ENCODE measurements at regions not wholly inside any gene's neighbourhood (a gene's known extent, or its start where the extent isn't known, plus 50 kb on each side); places are given as distances from the start of the nearest gene placed in this dataset.

DNA sequence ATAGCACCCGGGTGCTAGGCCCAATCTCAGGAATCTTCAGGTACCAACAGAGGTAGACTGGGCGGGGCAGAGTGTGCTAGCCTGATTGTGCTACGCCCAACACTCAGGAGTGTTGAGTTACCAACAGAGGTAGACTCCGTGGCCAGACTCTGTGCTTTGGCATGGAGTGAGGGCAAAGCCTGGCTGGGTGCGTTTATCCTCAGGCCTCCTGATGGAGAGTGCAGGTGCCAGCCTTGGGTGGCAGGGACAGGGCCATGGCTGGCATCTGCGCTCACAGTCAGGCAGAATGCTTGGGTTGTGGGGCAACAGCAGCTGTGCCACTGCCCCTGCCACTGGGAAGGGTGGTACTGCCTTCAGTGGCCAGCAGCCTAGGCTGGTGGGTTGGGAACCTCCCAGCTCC, 111.6 kb downstream of the NEUROD6 start:
- no peak overlapping the region for H3K4me3 ChIP-seq (ENCODE audit: low read length)
- TF ChIP-seq EZH2phosphoT487 (IDR thresholded peaks at IDR 0.05; ENCODE audit: borderline replicate concordance, low read length): no peak
- TF ChIP-seq, protein P1, sequence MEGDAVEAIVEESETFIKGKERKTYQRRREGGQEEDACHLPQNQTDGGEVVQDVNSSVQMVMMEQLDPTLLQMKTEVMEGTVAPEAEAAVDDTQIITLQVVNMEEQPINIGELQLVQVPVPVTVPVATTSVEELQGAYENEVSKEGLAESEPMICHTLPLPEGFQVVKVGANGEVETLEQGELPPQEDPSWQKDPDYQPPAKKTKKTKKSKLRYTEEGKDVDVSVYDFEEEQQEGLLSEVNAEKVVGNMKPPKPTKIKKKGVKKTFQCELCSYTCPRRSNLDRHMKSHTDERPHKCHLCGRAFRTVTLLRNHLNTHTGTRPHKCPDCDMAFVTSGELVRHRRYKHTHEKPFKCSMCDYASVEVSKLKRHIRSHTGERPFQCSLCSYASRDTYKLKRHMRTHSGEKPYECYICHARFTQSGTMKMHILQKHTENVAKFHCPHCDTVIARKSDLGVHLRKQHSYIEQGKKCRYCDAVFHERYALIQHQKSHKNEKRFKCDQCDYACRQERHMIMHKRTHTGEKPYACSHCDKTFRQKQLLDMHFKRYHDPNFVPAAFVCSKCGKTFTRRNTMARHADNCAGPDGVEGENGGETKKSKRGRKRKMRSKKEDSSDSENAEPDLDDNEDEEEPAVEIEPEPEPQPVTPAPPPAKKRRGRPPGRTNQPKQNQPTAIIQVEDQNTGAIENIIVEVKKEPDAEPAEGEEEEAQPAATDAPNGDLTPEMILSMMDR (IDR thresholded peaks at IDR 0.05; ENCODE audit: low read depth, low read length, poor library complexity, severe bottlenecking): no peak
- no peaks in the 10 kb centered on the region for H3K4me1 ChIP-seq (ENCODE audit: control insufficient read depth, low read length)
- H3K4me2 ChIP-seq (ENCODE audit: low read length): no peak overlapping the region
- H3K27me3 ChIP-seq (ENCODE audit: control insufficient read depth, low read length): no peaks in the 10 kb centered on the region
- no peaks in the 10 kb centered on the region for H3K36me3 ChIP-seq (ENCODE audit: control insufficient read depth, low read length)
- no peaks in the 10 kb centered on the region for H4K20me1 ChIP-seq (ENCODE audit: control insufficient read depth, insufficient read depth, low read depth, low read length)
- peaks cover 6% of the 10 kb centered on the region; the same call in 1 of the 2 replicates for H3K9me3 ChIP-seq (ENCODE audit: control insufficient read depth, insufficient read depth, low read length)
- no peak overlapping the region for H3K27ac ChIP-seq (ENCODE audit: low read depth, low read length)
- H3K9me2 ChIP-seq (replicated peaks; ENCODE audit: control insufficient read depth, low read length): no peaks in the 10 kb centered on the region
- no peaks in the 10 kb centered on the region for H3F3A ChIP-seq (ENCODE audit: control insufficient read depth, insufficient read depth)
- H3K79me2 ChIP-seq (ENCODE audit: control insufficient read depth, low read length): no peaks in the 10 kb centered on the region

DNA sequence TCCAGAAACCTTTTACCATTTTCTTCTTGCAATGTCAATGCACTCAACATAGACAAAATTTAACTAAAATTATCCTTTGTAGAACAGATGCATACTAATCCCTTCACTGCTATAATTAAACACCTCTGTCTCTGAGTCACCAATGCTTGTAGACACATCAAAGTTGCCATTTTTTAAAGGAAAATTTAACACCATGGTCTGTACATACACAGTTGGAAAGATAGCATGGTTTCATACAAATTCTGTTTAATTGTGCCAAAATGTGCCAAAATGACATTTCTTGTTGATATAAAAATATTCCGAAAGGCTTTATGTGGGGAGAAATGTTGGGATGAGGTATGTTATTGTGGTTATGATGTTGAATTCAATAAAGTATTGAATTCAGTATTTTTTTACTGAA, 125.8 kb downstream of the NEUROD6 start:
- no peaks in the 10 kb centered on the region for H3K36me3 ChIP-seq (ENCODE audit: control insufficient read depth, low read length)
- no peak overlapping the region for H3K4me3 ChIP-seq (ENCODE audit: low read length)
- TF ChIP-seq, protein P1 (IDR thresholded peaks at IDR 0.05; ENCODE audit: low read depth, low read length, poor library complexity, severe bottlenecking): no peak
- no peak for TF ChIP-seq EZH2phosphoT487 (IDR thresholded peaks at IDR 0.05; ENCODE audit: borderline replicate concordance, low read length)
- H3K9me2 ChIP-seq (replicated peaks; ENCODE audit: control insufficient read depth, low read length): no peaks in the 10 kb centered on the region
- no peak overlapping the region for H3K27ac ChIP-seq (ENCODE audit: low read depth, low read length)
- no peak overlapping the region for H3K4me2 ChIP-seq (ENCODE audit: low read length)
- no peaks in the 10 kb centered on the region for H3K79me2 ChIP-seq (ENCODE audit: control insufficient read depth, low read length)
- no peaks in the 10 kb centered on the region for H3K4me1 ChIP-seq (ENCODE audit: control insufficient read depth, low read length)
- no peaks in the 10 kb centered on the region for H3K9me3 ChIP-seq (ENCODE audit: control insufficient read depth, insufficient read depth, low read length)
- H4K20me1 ChIP-seq (ENCODE audit: control insufficient read depth, insufficient read depth, low read depth, low read length): no peaks in the 10 kb centered on the region
- no peaks in the 10 kb centered on the region for H3F3A ChIP-seq (ENCODE audit: control insufficient read depth, insufficient read depth)
- no peaks in the 10 kb centered on the region for H3K27me3 ChIP-seq (ENCODE audit: control insufficient read depth, low read length)

DNA sequence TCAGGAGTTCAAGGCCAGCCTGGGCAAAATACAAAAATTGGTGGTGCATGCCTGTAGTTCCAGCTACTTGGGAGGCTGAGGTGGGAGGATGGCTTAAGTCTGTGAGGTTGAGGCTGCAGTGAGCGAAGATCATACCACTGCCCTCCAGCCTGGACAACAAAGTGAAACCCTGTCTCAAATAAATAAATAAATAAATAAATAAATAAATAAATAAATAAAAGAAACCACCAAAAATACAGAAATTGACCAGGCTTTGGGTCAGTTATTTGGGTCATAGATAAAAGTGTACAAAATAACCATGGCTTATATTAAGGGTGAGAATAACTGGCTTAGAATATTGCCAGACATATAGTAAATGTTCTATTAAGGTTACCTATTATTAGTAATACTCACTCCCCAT, 129.2 kb downstream of the NEUROD6 start:
- Histone ChIP-seq H3K9me2 (replicated peaks; ENCODE audit: control insufficient read depth, low read length) (no peaks in the 10 kb centered on the region), H3K4me1 (ENCODE audit: control insufficient read depth, low read length) (no peaks in the 10 kb centered on the region), H3K36me3 (ENCODE audit: control insufficient read depth, low read length) (no peaks in the 10 kb centered on the region)

More for the DNA sequence above, 129.2 kb downstream of the NEUROD6 start:
- Histone ChIP-seq H3K27ac (ENCODE audit: low read depth, low read length) (no peak overlapping the region), H3K4me2 (ENCODE audit: low read length) (no peak overlapping the region), H3F3A (ENCODE audit: control insufficient read depth, insufficient read depth) (no peaks in the 10 kb centered on the region), H3K79me2 (ENCODE audit: control insufficient read depth, low read length) (no peaks in the 10 kb centered on the region), H3K4me3 (ENCODE audit: low read length) (no peak overlapping the region), H3K27me3 (ENCODE audit: control insufficient read depth, low read length) (no peaks in the 10 kb centered on the region), H4K20me1 (ENCODE audit: control insufficient read depth, insufficient read depth, low read depth, low read length) (no peaks in the 10 kb centered on the region), H3K9me3 (ENCODE audit: control insufficient read depth, insufficient read depth, low read length) (no peaks in the 10 kb centered on the region)
- no peak for TF ChIP-seq EZH2phosphoT487 (IDR thresholded peaks at IDR 0.05; ENCODE audit: borderline replicate concordance, low read length)
- TF ChIP-seq, protein P1 (IDR thresholded peaks at IDR 0.05; ENCODE audit: low read depth, low read length, poor library complexity, severe bottlenecking): no peak
